Transverse colon (tissue), 4 donors: ENCODE measurements at regions not wholly inside any gene's neighbourhood (a gene's known extent, or its start where the extent isn't known, plus 50 kb on each side); places are given as distances from the start of the nearest gene placed in this dataset.

Source experiments
- POLR2A ChIP-seq: fragments of 450-650 bp; IDR thresholded peaks from one replicate; pipeline ENCODE4 v1.6.1; 2016; ENCODE audit warnings: antibody characterized with exemption, mild to moderate bottlenecking, moderate library complexity
- POLR2AphosphoS5 ChIP-seq, 3 donors: sonication (generic); formaldehyde crosslinking; IDR thresholded peaks; one replicate each; pipeline ENCODE4 v1.6.1; 2016; ENCODE audit warnings: antibody characterized with exemption in 3 of 3
- TF ChIP-seq, protein P1 (sequence below), 5 experiments: fragments of 200-600 bp in 3 of 5; fragments of 450-650 bp in 2 of 5; sonication (generic) in 3 of 5; IDR thresholded peaks; 1 replicate in 2 of 5; 2 replicates in 3 of 5; pipeline ENCODE4 v1.5.1; 2016 to 2017; ENCODE audit warnings: antibody characterized with exemption in 5 of 5, inconsistent platforms in 3 of 5, mild to moderate bottlenecking in 2 of 5, moderate library complexity in 1 of 5

DNA sequence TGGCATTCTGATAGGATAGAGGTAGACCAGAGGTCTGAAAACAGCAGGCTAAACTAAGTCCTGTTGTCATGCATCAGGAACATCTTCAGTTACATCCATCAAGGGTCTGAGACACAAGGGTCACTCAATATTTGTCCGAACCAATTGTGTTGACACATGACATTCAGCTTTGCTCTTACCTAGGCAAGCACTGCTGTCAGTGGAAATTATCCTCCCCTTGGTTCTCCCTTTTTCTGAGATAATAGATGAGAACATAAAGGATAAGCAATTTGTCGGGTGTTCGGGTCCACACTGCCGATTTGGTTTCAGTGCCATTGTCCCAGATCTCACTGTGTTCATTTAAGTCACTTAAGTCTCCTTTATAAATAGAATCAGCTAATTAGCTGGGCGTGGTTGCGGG, 148.3 kb upstream of the MSX2 start:
- TF ChIP-seq POLR2A = no peak
- TF ChIP-seq, protein P1, sequence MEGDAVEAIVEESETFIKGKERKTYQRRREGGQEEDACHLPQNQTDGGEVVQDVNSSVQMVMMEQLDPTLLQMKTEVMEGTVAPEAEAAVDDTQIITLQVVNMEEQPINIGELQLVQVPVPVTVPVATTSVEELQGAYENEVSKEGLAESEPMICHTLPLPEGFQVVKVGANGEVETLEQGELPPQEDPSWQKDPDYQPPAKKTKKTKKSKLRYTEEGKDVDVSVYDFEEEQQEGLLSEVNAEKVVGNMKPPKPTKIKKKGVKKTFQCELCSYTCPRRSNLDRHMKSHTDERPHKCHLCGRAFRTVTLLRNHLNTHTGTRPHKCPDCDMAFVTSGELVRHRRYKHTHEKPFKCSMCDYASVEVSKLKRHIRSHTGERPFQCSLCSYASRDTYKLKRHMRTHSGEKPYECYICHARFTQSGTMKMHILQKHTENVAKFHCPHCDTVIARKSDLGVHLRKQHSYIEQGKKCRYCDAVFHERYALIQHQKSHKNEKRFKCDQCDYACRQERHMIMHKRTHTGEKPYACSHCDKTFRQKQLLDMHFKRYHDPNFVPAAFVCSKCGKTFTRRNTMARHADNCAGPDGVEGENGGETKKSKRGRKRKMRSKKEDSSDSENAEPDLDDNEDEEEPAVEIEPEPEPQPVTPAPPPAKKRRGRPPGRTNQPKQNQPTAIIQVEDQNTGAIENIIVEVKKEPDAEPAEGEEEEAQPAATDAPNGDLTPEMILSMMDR (IDR thresholded peaks at IDR 0.05) = no peak
- TF ChIP-seq POLR2AphosphoS5 (IDR thresholded peaks at IDR 0.05) = no peak
